KMS-11 (cell line): ENCODE measurements at regions not wholly inside any gene's neighbourhood (a gene's known extent, or its start where the extent isn't known, plus 50 kb on each side); places are given as distances from the start of the nearest gene placed in this dataset.

Experiments
- H2AFZ ChIP-seq: fragments of 200-600 bp; sonication (generic); 2 replicates; pipeline ENCODE4 v1.6.1; 2016; ENCODE audit warnings: antibody characterized with exemption, mixed run types, low read depth
- H3K27ac ChIP-seq: fragments of 200-600 bp; sonication (generic); 2 replicates; pipeline ENCODE4 v1.6.1; 2016; ENCODE audit warnings: mild to moderate bottlenecking, mixed run types
- H3K27me3 ChIP-seq: fragments of 200-600 bp; sonication (generic); 2 replicates; pipeline ENCODE4 v1.6.1; 2017; ENCODE audit warnings: mild to moderate bottlenecking, low read depth, mixed run types, moderate library complexity; ENCODE audit not compliant: insufficient read depth
- H3K36me3 ChIP-seq: fragments of 200-600 bp; sonication (generic); 2 replicates; pipeline ENCODE4 v1.6.1; 2017; ENCODE audit warnings: mild to moderate bottlenecking, mixed run types; ENCODE audit not compliant: insufficient read depth
- H3K4me1 ChIP-seq: fragments of 200-600 bp; sonication (generic); 2 replicates; pipeline ENCODE4 v1.6.1; 2016; ENCODE audit warnings: mild to moderate bottlenecking, low read depth, mixed run types; ENCODE audit not compliant: poor library complexity, severe bottlenecking
- H3K4me2 ChIP-seq: fragments of 200-600 bp; sonication (generic); 2 replicates; pipeline ENCODE4 v1.7.0; 2016; ENCODE audit warnings: mild to moderate bottlenecking, mixed run types
- H3K4me3 ChIP-seq: fragments of 200-600 bp; sonication (generic); IDR thresholded peaks from 2 replicates; pipeline ENCODE4 v1.6.1; 2017; ENCODE audit warnings: low read depth, low read length, mixed read lengths; ENCODE audit not compliant: insufficient read depth
- H3K79me2 ChIP-seq: fragments of 200-600 bp; sonication (generic); 2 replicates; pipeline ENCODE4 v1.6.1; 2016; ENCODE audit warnings: low read depth, mixed run types; ENCODE audit not compliant: insufficient read depth
- H3K9ac ChIP-seq: fragments of 200-600 bp; sonication (generic); 2 replicates; pipeline ENCODE4 v1.6.1; 2016; ENCODE audit warnings: mild to moderate bottlenecking, mixed run types
- H4K20me1 ChIP-seq: fragments of 200-600 bp; sonication (generic); 2 replicates; pipeline ENCODE4 v1.6.1; 2016; ENCODE audit warnings: mild to moderate bottlenecking, mixed run types; ENCODE audit not compliant: insufficient read depth
- TF ChIP-seq, protein P1 (sequence below): fragments of 200-600 bp; sonication (generic); conservative IDR thresholded peaks from 2 replicates; pipeline ENCODE4 v1.6.1; 2017; ENCODE audit warnings: low read depth, mild to moderate bottlenecking, antibody characterized with exemption, low read length, moderate library complexity, mixed read lengths

DNA sequence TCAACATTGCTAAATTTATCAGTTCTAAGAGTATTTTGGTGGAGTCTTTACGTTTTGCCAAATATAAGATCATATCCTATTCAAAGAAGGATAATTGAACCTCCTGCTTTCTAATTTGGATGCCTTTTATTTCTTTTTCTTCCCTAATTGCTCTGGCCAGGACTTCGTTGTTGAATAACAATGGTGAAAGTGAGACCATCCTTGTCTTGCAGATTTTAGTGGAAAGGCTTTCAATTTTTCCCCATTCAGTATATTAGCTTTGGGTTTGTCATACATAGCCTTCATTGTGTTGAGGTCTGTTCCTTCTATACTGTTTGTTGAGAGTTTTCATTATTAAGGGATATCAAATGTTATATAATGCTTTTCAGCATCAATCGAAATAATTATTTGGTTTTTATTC is 1974.2 kb upstream of the ACO1 start:
- Histone ChIP-seq H3K4me3 (no peak overlapping the region), H2AFZ (no peak overlapping the region)
- TF ChIP-seq, protein P1, sequence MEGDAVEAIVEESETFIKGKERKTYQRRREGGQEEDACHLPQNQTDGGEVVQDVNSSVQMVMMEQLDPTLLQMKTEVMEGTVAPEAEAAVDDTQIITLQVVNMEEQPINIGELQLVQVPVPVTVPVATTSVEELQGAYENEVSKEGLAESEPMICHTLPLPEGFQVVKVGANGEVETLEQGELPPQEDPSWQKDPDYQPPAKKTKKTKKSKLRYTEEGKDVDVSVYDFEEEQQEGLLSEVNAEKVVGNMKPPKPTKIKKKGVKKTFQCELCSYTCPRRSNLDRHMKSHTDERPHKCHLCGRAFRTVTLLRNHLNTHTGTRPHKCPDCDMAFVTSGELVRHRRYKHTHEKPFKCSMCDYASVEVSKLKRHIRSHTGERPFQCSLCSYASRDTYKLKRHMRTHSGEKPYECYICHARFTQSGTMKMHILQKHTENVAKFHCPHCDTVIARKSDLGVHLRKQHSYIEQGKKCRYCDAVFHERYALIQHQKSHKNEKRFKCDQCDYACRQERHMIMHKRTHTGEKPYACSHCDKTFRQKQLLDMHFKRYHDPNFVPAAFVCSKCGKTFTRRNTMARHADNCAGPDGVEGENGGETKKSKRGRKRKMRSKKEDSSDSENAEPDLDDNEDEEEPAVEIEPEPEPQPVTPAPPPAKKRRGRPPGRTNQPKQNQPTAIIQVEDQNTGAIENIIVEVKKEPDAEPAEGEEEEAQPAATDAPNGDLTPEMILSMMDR, result no peak

DNA sequence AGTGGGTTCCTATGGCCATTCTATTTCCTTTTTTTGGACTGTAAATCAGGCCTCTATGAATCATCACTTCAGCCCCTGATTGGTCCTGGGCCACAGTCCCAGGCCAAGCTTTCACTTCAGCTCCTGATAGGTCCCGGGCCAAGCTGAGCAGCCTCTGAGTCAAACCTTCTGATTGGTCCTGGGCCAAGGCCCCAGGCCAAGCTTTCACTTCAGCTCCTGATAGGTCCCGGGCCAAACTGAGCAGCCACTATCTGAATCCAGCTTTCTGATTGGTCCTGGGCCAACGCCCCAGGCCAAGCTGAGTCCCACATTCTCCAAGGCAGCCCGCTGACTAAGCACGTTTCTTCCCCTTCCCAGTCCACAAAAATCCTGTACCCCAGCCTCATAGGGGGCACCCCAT is 1972.9 kb upstream of the ACO1 start:
- Histone ChIP-seq H4K20me1 (no peaks in the 10 kb centered on the region), H2AFZ (no peak overlapping the region), H3K4me3 (no peak overlapping the region), H3K79me2 (no peaks in the 10 kb centered on the region), H3K4me1 (no peaks in the 10 kb centered on the region), H3K27ac (no peak overlapping the region), H3K36me3 (no peaks in the 10 kb centered on the region), H3K27me3 (no peaks in the 10 kb centered on the region), H3K4me2 (no peak overlapping the region), H3K9ac (no peak overlapping the region)
- TF ChIP-seq, protein P1, result no peak

More for the DNA sequence above, 1974.2 kb upstream of the ACO1 start:
- Histone ChIP-seq H3K36me3 (no peaks in the 10 kb centered on the region), H4K20me1 (no peaks in the 10 kb centered on the region), H3K79me2 (no peaks in the 10 kb centered on the region), H3K27me3 (no peaks in the 10 kb centered on the region), H3K27ac (no peak overlapping the region), H3K4me2 (no peak overlapping the region), H3K9ac (no peak overlapping the region), H3K4me1 (no peaks in the 10 kb centered on the region)

- Histone ChIP-seq H3K79me2 (no peaks in the 10 kb centered on the region), H3K4me3 (no peak overlapping the region), H3K4me1 (no peaks in the 10 kb centered on the region), H2AFZ (no peak overlapping the region), H3K9ac (no peak overlapping the region), H3K27ac (no peak overlapping the region), H3K4me2 (no peak overlapping the region), H3K36me3 (no peaks in the 10 kb centered on the region), H4K20me1 (no peaks in the 10 kb centered on the region), H3K27me3 (no peaks in the 10 kb centered on the region)
- TF ChIP-seq, protein P1, result no peak
Measured at GRCh38 chr9:30459156-30459555, 1925.3 kb upstream of the ACO1 start.

GRCh38 chr9:30476826-30477225 is 1907.6 kb upstream of the ACO1 start:
- H3K9ac ChIP-seq, result no peak overlapping the region
- no peaks in the 10 kb centered on the region for H3K4me1 ChIP-seq
- no peaks in the 10 kb centered on the region for H3K79me2 ChIP-seq
- H3K27ac ChIP-seq, result no peak overlapping the region
- TF ChIP-seq, protein P1, result no peak
- H3K4me2 ChIP-seq, result no peak overlapping the region
- H4K20me1 ChIP-seq, result no peaks in the 10 kb centered on the region
- no peaks in the 10 kb centered on the region for H3K36me3 ChIP-seq
- no peak overlapping the region for H2AFZ ChIP-seq
- no peak overlapping the region for H3K4me3 ChIP-seq
- no peaks in the 10 kb centered on the region for H3K27me3 ChIP-seq
